LNCAP (cell line): ENCODE measurements at regions not wholly inside any gene's neighbourhood (a gene's known extent, or its start where the extent isn't known, plus 50 kb on each side); places are given as distances from the start of the nearest gene placed in this dataset.

ENCODE experiments used
- TF ChIP-seq, protein P1 (sequence below): fragments of 450-650 bp; IDR thresholded peaks from 2 replicates; pipeline ENCODE4 v1.5.1; 2017; ENCODE audit warnings: mild to moderate bottlenecking

GRCh38 chr5:171669571-171669970, 116.0 kb upstream of the SMIM23 start:
- TF ChIP-seq, protein P1, sequence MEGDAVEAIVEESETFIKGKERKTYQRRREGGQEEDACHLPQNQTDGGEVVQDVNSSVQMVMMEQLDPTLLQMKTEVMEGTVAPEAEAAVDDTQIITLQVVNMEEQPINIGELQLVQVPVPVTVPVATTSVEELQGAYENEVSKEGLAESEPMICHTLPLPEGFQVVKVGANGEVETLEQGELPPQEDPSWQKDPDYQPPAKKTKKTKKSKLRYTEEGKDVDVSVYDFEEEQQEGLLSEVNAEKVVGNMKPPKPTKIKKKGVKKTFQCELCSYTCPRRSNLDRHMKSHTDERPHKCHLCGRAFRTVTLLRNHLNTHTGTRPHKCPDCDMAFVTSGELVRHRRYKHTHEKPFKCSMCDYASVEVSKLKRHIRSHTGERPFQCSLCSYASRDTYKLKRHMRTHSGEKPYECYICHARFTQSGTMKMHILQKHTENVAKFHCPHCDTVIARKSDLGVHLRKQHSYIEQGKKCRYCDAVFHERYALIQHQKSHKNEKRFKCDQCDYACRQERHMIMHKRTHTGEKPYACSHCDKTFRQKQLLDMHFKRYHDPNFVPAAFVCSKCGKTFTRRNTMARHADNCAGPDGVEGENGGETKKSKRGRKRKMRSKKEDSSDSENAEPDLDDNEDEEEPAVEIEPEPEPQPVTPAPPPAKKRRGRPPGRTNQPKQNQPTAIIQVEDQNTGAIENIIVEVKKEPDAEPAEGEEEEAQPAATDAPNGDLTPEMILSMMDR, result no peak

GRCh38 chr5:171672556-171672955, 113.1 kb upstream of the SMIM23 start:
- TF ChIP-seq, protein P1, result no peak

DNA sequence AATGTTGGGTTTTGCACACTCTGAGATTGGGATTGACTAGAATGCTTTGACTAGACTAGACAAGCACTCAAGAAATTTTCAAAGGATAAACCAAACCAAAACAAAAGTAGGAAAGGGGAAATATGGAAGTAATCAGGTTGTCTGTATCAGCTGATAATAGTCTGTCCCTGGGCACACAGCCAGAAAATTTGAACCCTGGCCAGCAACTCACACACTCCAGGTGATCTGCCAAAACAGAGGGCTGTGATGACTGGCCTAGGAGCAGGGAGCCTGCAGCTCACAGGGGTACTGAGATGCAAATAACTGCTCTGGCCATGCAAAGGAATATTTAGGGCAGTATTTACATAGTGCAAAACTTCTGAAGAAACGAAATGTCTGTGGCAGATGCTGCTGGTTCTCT, 112.3 kb upstream of the SMIM23 start:
- TF ChIP-seq, protein P1, result no peak

GRCh38 chr5:171673840-171674239, 111.8 kb upstream of the SMIM23 start:
- TF ChIP-seq, protein P1, result no peak

DNA sequence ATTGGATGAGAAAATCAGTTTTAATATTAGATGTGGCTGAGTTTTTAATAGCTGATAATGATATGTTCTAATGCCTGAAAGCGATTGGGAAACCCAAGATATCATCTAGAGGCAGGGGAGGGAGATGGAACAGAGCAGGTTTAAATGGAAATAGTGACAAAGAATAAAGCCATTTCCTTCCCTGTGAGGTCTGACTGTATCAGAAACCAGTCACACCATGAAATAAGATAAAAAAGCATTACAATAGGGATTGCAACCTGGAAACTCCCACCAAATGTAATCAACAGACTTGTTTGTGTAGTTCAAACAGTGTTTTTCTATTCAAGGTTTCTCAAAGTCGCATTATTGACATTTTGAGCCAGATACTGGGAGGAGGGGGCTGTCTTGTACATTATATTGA, 110.1 kb upstream of the SMIM23 start:
- TF ChIP-seq, protein P1, result no peak

DNA sequence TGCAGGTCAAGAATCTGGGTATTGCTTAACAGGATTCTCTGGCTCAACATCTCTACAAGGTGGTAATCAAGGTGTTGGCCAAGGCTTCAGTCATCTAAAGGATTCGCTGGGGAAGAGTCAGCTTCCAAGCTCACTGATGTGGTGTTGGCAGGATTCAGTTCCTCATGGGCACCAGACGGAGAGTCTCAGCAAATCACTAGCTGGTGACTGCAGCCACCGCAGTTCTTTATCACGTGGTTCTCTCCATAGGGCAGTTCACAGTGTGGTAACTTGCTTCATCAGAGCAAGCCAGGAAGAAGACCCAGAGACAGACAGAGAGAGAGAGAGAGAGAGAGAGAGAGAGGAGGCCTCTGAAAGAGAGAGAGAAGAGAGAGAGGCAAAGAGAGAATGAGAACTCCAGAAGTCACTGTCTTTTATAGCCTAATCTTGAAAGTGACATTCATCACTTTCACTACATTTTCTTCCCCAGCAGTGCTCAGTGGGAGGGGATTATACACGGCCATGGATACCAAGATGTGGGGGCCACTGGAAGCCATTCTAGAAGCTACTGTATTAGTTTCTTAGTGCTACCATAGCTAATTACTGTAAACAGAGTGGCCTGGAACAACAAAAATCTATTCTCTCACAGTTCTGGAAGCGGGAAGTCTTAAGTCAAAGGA, 109.2 kb upstream of the SMIM23 start:
- TF ChIP-seq, protein P1, result no peak

DNA sequence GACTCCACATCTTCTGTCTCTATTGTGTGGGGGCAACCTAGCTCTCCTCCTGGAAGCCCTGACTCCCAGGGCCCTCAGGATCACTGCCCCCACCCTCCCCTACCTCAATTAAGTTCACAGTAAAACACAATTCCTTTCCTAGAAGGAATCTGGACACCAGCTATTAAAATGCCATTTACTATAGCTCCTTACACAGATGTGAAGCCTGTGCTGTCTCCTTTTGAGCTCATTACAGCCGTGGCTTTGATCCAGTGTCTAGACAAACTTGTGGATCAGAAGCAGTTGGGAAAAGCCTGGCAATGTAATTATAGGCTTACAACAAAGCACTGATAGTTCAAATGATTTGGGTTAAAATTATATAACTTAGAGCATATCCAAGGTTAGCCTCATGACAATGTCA, 107.0 kb upstream of the SMIM23 start:
- TF ChIP-seq, protein P1, result no peak

DNA sequence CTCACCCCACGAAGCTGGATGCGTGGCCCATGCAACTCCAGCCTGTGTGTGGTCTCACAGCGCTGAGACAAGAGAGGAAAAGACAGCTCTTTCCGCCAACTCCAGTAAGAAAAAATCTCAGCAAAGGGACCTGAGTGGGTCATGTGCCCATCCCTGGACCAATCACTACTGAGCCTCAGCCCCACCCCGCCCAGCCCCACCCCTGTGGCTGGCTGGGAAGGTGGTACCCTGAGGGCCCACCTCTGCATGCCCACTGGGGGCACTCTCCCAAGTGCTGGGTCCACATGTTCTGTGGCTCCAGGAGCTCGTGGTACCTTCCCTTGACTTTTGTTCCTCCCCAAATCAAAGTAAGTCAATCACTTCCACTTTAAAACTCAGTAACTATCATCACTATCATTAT, 105.1 kb upstream of the SMIM23 start:
- TF ChIP-seq, protein P1, result no peak
